ENCODE measurements at regions not wholly inside any gene's neighbourhood (a gene's known extent, or its start where the extent isn't known, plus 50 kb on each side); places are given as distances from the start of the nearest gene placed in this dataset.
"Not testable (repeated sequence)": the region's sequence is repeated elsewhere in the genome, so short reads cannot be mapped to it uniquely, and the experiment has no call there.

GRCh38 chr5:60024104-60024503 is 130.6 kb upstream of the PDE4D start:
- Histone ChIP-seq H3K4me3 (ENCODE audit: low read depth, low read length) (no peak overlapping the region), H3K27me3 (ENCODE audit: control insufficient read depth, insufficient read depth, low read length) (no peaks in the 10 kb centered on the region), H3K36me3 (ENCODE audit: control insufficient read depth, insufficient read depth, low read length) (no peaks in the 10 kb centered on the region)
- TF ChIP-seq CTCF (IDR thresholded peaks at IDR 0.05; ENCODE audit: insufficient read depth, low read length, poor library complexity, severe bottlenecking): no peak
- DNase-seq (ENCODE audit: low read depth): no peak

DNA sequence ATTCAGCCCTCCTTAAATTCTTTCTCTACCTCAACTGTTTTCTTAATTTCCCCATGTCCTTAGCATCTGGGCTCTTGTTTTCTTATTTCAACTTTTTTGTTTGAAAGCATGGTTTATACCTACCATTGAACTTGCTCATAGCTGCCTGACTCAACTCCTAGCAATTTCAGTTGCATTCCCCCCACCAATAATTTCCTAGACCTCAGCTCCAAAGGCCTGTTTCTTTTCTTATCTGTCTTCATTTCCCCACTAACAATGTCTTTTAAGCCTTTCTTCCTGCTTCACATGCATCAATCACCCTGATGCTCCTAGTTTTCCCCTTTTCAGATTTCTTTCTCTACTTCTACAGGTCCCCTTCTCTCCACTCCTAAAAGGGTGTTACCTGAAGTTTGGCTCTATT is 129.7 kb upstream of the PDE4D start:
- no peaks in the 10 kb centered on the region for H3K36me3 ChIP-seq (ENCODE audit: control insufficient read depth, insufficient read depth, low read length)
- DNase-seq (ENCODE audit: low read depth): no peak
- H3K27me3 ChIP-seq (ENCODE audit: control insufficient read depth, insufficient read depth, low read length): no peaks in the 10 kb centered on the region
- no peak for TF ChIP-seq CTCF (IDR thresholded peaks at IDR 0.05; ENCODE audit: insufficient read depth, low read length, poor library complexity, severe bottlenecking)
- H3K4me3 ChIP-seq (ENCODE audit: low read depth, low read length): no peak overlapping the region

DNA sequence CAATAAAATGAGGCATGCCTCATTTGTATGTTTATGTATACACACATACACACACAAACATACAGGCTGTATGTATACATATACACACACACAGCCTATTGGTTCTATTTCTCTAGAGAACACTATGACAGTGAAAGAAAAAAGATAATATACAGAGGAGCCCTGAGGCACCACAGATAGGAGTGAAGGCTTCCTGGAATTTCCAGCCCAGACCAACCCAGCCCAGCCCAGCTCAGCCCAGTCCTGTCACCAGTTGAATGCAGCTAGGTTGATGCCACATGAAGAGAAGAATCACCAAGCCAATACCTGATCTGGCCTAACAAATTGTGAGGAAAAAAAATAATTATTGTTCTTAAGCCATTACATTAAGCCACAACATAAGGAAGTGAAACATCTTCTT is 126.9 kb upstream of the PDE4D start:
- DNase-seq (ENCODE audit: low read depth): no peak
- no peak for TF ChIP-seq CTCF (IDR thresholded peaks at IDR 0.05; ENCODE audit: insufficient read depth, low read length, poor library complexity, severe bottlenecking)

GRCh38 chr5:60018960-60019359 is 125.4 kb upstream of the PDE4D start:
- not testable (repeated sequence) for H3K36me3 ChIP-seq (ENCODE audit: control insufficient read depth, insufficient read depth, low read length); H3K4me3 ChIP-seq (ENCODE audit: low read depth, low read length); H3K27me3 ChIP-seq (ENCODE audit: control insufficient read depth, insufficient read depth, low read length); DNase-seq (ENCODE audit: low read depth)

More for the DNA sequence above, 126.9 kb upstream of the PDE4D start:
- no peaks in the 10 kb centered on the region for H3K36me3 ChIP-seq (ENCODE audit: control insufficient read depth, insufficient read depth, low read length)
- H3K4me3 ChIP-seq (ENCODE audit: low read depth, low read length): no peak overlapping the region
- no peaks in the 10 kb centered on the region for H3K27me3 ChIP-seq (ENCODE audit: control insufficient read depth, insufficient read depth, low read length)

- H3K27me3 ChIP-seq (ENCODE audit: control insufficient read depth, insufficient read depth, low read length): no peaks in the 10 kb centered on the region
- no peak for TF ChIP-seq CTCF (IDR thresholded peaks at IDR 0.05; ENCODE audit: insufficient read depth, low read length, poor library complexity, severe bottlenecking)
- no peaks in the 10 kb centered on the region for H3K36me3 ChIP-seq (ENCODE audit: control insufficient read depth, insufficient read depth, low read length)
- no peak overlapping the region for H3K4me3 ChIP-seq (ENCODE audit: low read depth, low read length)
- DNase-seq (ENCODE audit: low read depth): no peak
Measured at GRCh38 chr5:60018091-60018490, 124.6 kb upstream of the PDE4D start.

DNA sequence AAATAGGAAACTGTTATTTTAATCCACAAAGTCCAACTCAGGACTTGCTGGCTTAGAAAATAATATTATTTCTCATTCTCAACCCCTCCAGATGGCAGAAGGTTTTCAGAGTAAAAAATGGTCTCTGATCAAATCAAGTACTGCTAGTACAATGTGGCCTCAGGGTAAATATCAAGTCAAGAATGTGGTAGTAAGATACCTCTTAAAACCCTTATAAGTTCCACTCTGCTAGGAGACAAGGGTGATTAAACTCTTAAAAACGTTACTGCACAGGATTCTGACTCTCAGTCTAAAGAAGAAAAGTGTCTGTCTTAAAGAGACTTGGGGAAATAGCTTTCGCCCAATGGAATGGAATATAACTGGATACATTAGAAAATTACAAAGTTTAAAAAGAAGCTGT is 120.8 kb upstream of the PDE4D start:
- DNase-seq (ENCODE audit: low read depth): no peak
- no peaks in the 10 kb centered on the region for H3K27me3 ChIP-seq (ENCODE audit: control insufficient read depth, insufficient read depth, low read length)
- TF ChIP-seq CTCF (IDR thresholded peaks at IDR 0.05; ENCODE audit: insufficient read depth, low read length, poor library complexity, severe bottlenecking): no peak
- H3K4me3 ChIP-seq (ENCODE audit: low read depth, low read length): no peak overlapping the region
- no peaks in the 10 kb centered on the region for H3K36me3 ChIP-seq (ENCODE audit: control insufficient read depth, insufficient read depth, low read length)

Measured in kidney epithelial cell (primary cell).